HepG2 (cell line): ENCODE measurements at regions not wholly inside any gene's neighbourhood (a gene's known extent, or its start where the extent isn't known, plus 50 kb on each side); places are given as distances from the start of the nearest gene placed in this dataset.

Experiments
- ATAC-seq: fragments of 200-7000 bp; cut with Tn5 transposase; 3 replicates; pipeline ENCODE4 v1.9.1; 2020; ENCODE audit warnings: mild to moderate bottlenecking, moderate library complexity
- BruUV-seq: library from RNA; stranded (reverse); fragments of 400-500 nt; replicated peaks from 2 replicates; lab custom pipeline; 2021; lab: Mats Ljungman, UMichigan
- CTCF ChIA-PET: fragments of 300-600 bp; formaldehyde crosslinking; extraction: SDS; loops from one replicate; lab custom pipeline; 2021; ENCODE audit warnings: low total read pairs, inconsistent platforms, low intra/inter-chr PET ratio; lab: Yijun Ruan, JAX
- POLR2A ChIA-PET: fragments of 350-600 bp; sonication (Branson Sonifier 250); formaldehyde crosslinking; loops from one replicate; lab custom pipeline; 2020; ENCODE audit warnings: antibody characterized with exemption, inconsistent platforms; lab: Yijun Ruan, JAX
- DNase-seq: peaks from one replicate; pipeline ENCODE4 v3.0.0-alpha.2; 2015; ENCODE audit warnings: low spot score
- FAIRE-seq: peaks from 3 replicates; lab custom pipeline; 2011; peaks lifted over from hg19 to GRCh38; lab: Jason Lieb, UNC
- H2AFZ ChIP-seq: one replicate; pipeline ENCODE4 v1.6.1; 2011; ENCODE audit warnings: low read length, inconsistent platforms
- H3K27ac ChIP-seq: fragments of 300-600 bp; 3 replicates; pipeline ENCODE4 v1.8.0; 2011; ENCODE audit warnings: mixed run types, mild to moderate bottlenecking, mixed read lengths, low read length, inconsistent platforms; ENCODE audit not compliant: insufficient read depth; ENCODE audit errors: extremely low read length
- H3K27me3 ChIP-seq, 2 experiments: fragments of 200-600 bp in 1 of 2; 2 replicates in 1 of 2; 3 replicates in 1 of 2; pipeline versions ENCODE4 v1.6.0 to v1.8.0; 2011; ENCODE audit warnings: low read length in 2 of 2, mild to moderate bottlenecking in 2 of 2, moderate library complexity in 2 of 2, inconsistent platforms in 1 of 2; ENCODE audit not compliant: insufficient read depth in 2 of 2, control insufficient read depth in 1 of 2
- H3K36me3 ChIP-seq, 2 experiments: fragments of 200-600 bp in 1 of 2; replicated peaks in 1 of 2; 2 replicates in 1 of 2; 3 replicates in 1 of 2; pipeline versions ENCODE4 v1.5.1 to v1.8.0; 2011; ENCODE audit warnings: low read length in 2 of 2, inconsistent platforms in 1 of 2; ENCODE audit not compliant: insufficient read depth in 2 of 2, control insufficient read depth in 1 of 2
- H3K4me1 ChIP-seq: 2 replicates; pipeline ENCODE4 v1.5.1; 2012; ENCODE audit warnings: low read length, inconsistent platforms; ENCODE audit not compliant: insufficient read depth
- H3K4me2 ChIP-seq: 2 replicates; pipeline ENCODE4 v1.6.0; 2011; ENCODE audit warnings: low read depth, low read length, inconsistent platforms
- H3K4me3 ChIP-seq, 3 experiments: fragments of 200-600 bp in 1 of 3; sonication (generic), shearing (Covaris generic) in 1 of 3; replicated peaks in 1 of 3; 2 replicates each; pipeline ENCODE4 v1.5.1; 2011 to 2016; ENCODE audit warnings: low read length in 3 of 3, inconsistent platforms in 2 of 3, low read depth in 2 of 3, mild to moderate bottlenecking in 2 of 3, control low read depth in 1 of 3, mixed read lengths in 1 of 3; ENCODE audit not compliant: insufficient read depth in 1 of 3
- H3K79me2 ChIP-seq: one replicate; pipeline ENCODE4 v1.6.1; 2011; ENCODE audit warnings: low read length, inconsistent platforms; ENCODE audit not compliant: insufficient read depth
- H3K9ac ChIP-seq: 2 replicates; pipeline ENCODE4 v1.6.0; 2011; ENCODE audit warnings: mild to moderate bottlenecking, low read depth, low read length, inconsistent platforms; ENCODE audit not compliant: insufficient read depth
- H3K9me3 ChIP-seq: 2 replicates; pipeline ENCODE4 v1.5.1; 2012; ENCODE audit warnings: mild to moderate bottlenecking, low read length
- H4K20me1 ChIP-seq: 2 replicates; pipeline ENCODE4 v1.6.0; 2011; ENCODE audit warnings: inconsistent platforms, mild to moderate bottlenecking, low read length, moderate library complexity; ENCODE audit not compliant: insufficient read depth
- ELF3 ChIP-seq: IDR thresholded peaks from 2 replicates; pipeline ENCODE4 v1.6.1; 2016; ENCODE audit warnings: missing genetic modification reagents, missing compliant biosample characterization
- FLYWCH1 ChIP-seq: sonication (generic); formaldehyde crosslinking; IDR thresholded peaks from 2 replicates; pipeline ENCODE4 v1.8.1; 2023; ENCODE audit warnings: mild to moderate bottlenecking, missing genetic modification reagents
- KDM3A ChIP-seq: IDR thresholded peaks from 2 replicates; pipeline ENCODE4 v1.6.1; 2018; ENCODE audit warnings: low read depth, missing compliant biosample characterization
- NFATC3 ChIP-seq: sonication (generic); formaldehyde crosslinking; IDR thresholded peaks from 2 replicates; pipeline ENCODE4 v1.5.1; 2020; ENCODE audit warnings: mild to moderate bottlenecking, missing genetic modification reagents
- SIX1 ChIP-seq: sonication (generic); formaldehyde crosslinking; IDR thresholded peaks from 2 replicates; pipeline ENCODE4 v1.4.0; 2020; ENCODE audit warnings: missing genetic modification reagents, borderline replicate concordance
- SMAD9 ChIP-seq: sonication (generic); formaldehyde crosslinking; IDR thresholded peaks from 2 replicates; pipeline ENCODE4 v1.5.1; 2020; ENCODE audit warnings: mild to moderate bottlenecking, missing genetic modification reagents
- SMARCE1 ChIP-seq: fragments of 450-650 bp; IDR thresholded peaks from 2 replicates; pipeline ENCODE4 v1.6.1; 2017; ENCODE audit warnings: borderline replicate concordance
- SNAPC2 ChIP-seq: sonication (generic); formaldehyde crosslinking; IDR thresholded peaks from 2 replicates; pipeline ENCODE4 v1.8.1; 2022; ENCODE audit warnings: mild to moderate bottlenecking, missing genetic modification reagents
- SOX13 ChIP-seq, 3 experiments: fragments of 450-650 bp in 1 of 3; sonication (generic) in 1 of 3; formaldehyde crosslinking in 1 of 3; IDR thresholded peaks in 2 of 3; conservative IDR thresholded peaks in 1 of 3; 2 replicates each; pipeline versions ENCODE4 v1.5.0 to v1.6.1; 2016 to 2020; ENCODE audit warnings: antibody characterized with exemption in 1 of 3, mild to moderate bottlenecking in 1 of 3, missing compliant biosample characterization in 1 of 3, missing genetic modification reagents in 1 of 3, moderate library complexity in 1 of 3
- U2AF1 ChIP-seq: fragments of 200-400 bp; formaldehyde crosslinking; optimal IDR thresholded peaks from 2 replicates; pipeline ENCODE3; 2017; ENCODE audit warnings: mild to moderate bottlenecking, low read depth, low read length
- ZFP36L2 ChIP-seq: sonication (generic); formaldehyde crosslinking; IDR thresholded peaks from 2 replicates; pipeline ENCODE4 v1.4.0; 2020; ENCODE audit warnings: missing genetic modification reagents
- ZFP82 ChIP-seq: sonication (generic); formaldehyde crosslinking; IDR thresholded peaks from 2 replicates; pipeline ENCODE4 v1.5.1; 2020; ENCODE audit warnings: mild to moderate bottlenecking, missing genetic modification reagents, borderline replicate concordance
- ZNF124 ChIP-seq: sonication (generic); formaldehyde crosslinking; IDR thresholded peaks from 2 replicates; pipeline ENCODE4 v1.4.0; 2020; ENCODE audit warnings: missing genetic modification reagents
- ZNF510 ChIP-seq: sonication (generic); formaldehyde crosslinking; IDR thresholded peaks from 2 replicates; pipeline ENCODE4 v1.4.0; 2020; ENCODE audit warnings: low read depth, mild to moderate bottlenecking, missing genetic modification reagents
- ZNF598 ChIP-seq: sonication (generic); formaldehyde crosslinking; IDR thresholded peaks from 2 replicates; pipeline ENCODE4 v1.5.1; 2020; ENCODE audit warnings: mild to moderate bottlenecking, missing genetic modification reagents, borderline replicate concordance
- ZNF670 ChIP-seq: sonication (generic); formaldehyde crosslinking; IDR thresholded peaks from 2 replicates; pipeline ENCODE4 v1.8.0; 2022; ENCODE audit warnings: mild to moderate bottlenecking, missing genetic modification reagents, borderline replicate concordance
- WGBS: methylation state at CpG from one replicate; pipeline ENCODE4 v1.1.6; 2017; ENCODE audit warnings: low lambda C conversion rate; 5-methylcytosine and 5-hydroxymethylcytosine counted together
- in situ Hi-C: cut with HindIII; loops from 2 replicates; pipeline ENCODE4 v1.10.0; 2017; ENCODE audit warnings: low pct_unique_long_range_greater_than_20kb; ENCODE audit not compliant: extremely low pct_ligation_motif_present
- intact Hi-C: fragments of 100-400 bp; cut with micrococcal nuclease; formaldehyde crosslinking; loops from one replicate; pipeline ENCODE4 v1.10.0; 2022; ENCODE audit not compliant: unreplicated experiment
- TF ChIP-seq, protein P1 (sequence below), 2 experiments: sonication (generic) in 1 of 2; formaldehyde crosslinking in 1 of 2; IDR thresholded peaks; 2 replicates each; pipeline versions ENCODE4 v1.4.0 to v1.6.1; 2018 to 2020; ENCODE audit warnings: missing genetic modification reagents in 2 of 2, borderline replicate concordance in 1 of 2, low read depth in 1 of 2, mild to moderate bottlenecking in 1 of 2, missing biosample characterization in 1 of 2
- TF ChIP-seq, protein P2 (sequence below): sonication (generic); formaldehyde crosslinking; IDR thresholded peaks from 2 replicates; pipeline ENCODE4 v1.4.0; 2020; ENCODE audit warnings: missing genetic modification reagents, borderline replicate concordance

DNA sequence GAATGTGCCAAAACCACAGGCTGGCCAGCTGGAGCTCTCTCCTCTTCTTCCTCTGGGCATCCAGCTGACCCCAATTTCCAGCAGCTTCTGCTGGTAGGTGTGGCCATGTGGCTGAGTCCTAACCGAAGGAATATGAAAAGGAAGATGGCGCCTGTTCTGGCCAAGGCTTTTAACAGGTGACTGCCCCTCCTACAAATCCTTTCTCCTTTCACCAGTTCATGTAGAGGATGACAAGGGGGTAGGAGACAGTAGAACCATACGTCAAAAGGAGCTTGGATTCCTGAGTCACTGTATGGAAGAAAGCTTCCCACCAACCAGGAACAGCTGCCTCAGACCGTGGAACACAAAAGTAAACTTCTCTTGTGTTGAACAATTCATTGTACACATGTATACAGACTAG lies 316.7 kb upstream of the IGF1R start:
- FAIRE-seq (no peak), ATAC-seq (no peak), DNase-seq (no peak)
- Histone ChIP-seq H3K4me2 (no peak overlapping the region), H3K9me3 (no peaks in the 10 kb centered on the region), H3K4me1 (peaks cover 11% of the 10 kb centered on the region), H2AFZ (no peak overlapping the region), H3K36me3 (no peaks in the 10 kb centered on the region), H3K4me3 (no peak overlapping the region), H4K20me1 (no peaks in the 10 kb centered on the region), H3K27me3 (peaks cover 0 to 4% of the 10 kb centered on the region in 2 experiments; a peak in 1 of 5 replicates), H3K9ac (no peak overlapping the region), H3K79me2 (no peaks in the 10 kb centered on the region), H3K27ac (no peak overlapping the region)
- in situ Hi-C loops (no loop called here), intact Hi-C loops (no loop called here)
- TF ChIP-seq FLYWCH1 (CRISPR knock-in tag) = no peak
- no peak for TF ChIP-seq ELF3 (CRISPR knock-in tag)
- no peak for TF ChIP-seq SOX13 (IDR thresholded peaks at IDR 0.05)
- TF ChIP-seq SOX13 (CRISPR knock-in tag; conservative IDR thresholded peaks at IDR 0.05 in 1 of 2, IDR thresholded peaks at IDR 0.05 in 1 of 2) = no peak
- no peak for TF ChIP-seq ZFP36L2 (CRISPR knock-in tag)
- TF ChIP-seq, protein P1, sequence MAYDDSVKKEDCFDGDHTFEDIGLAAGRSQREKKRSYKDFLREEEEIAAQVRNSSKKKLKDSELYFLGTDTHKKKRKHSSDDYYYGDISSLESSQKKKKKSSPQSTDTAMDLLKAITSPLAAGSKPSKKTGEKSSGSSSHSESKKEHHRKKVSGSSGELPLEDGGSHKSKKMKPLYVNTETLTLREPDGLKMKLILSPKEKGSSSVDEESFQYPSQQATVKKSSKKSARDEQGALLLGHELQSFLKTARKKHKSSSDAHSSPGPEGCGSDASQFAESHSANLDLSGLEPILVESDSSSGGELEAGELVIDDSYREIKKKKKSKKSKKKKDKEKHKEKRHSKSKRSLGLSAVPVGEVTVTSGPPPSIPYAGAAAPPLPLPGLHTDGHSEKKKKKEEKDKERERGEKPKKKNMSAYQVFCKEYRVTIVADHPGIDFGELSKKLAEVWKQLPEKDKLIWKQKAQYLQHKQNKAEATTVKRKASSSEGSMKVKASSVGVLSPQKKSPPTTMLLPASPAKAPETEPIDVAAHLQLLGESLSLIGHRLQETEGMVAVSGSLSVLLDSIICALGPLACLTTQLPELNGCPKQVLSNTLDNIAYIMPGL (CRISPR knock-in tag; IDR thresholded peaks at IDR 0.05; ENCODE audit: borderline replicate concordance in 1 of 2, low read depth in 1 of 2) = no peak
- TF ChIP-seq, protein P2, sequence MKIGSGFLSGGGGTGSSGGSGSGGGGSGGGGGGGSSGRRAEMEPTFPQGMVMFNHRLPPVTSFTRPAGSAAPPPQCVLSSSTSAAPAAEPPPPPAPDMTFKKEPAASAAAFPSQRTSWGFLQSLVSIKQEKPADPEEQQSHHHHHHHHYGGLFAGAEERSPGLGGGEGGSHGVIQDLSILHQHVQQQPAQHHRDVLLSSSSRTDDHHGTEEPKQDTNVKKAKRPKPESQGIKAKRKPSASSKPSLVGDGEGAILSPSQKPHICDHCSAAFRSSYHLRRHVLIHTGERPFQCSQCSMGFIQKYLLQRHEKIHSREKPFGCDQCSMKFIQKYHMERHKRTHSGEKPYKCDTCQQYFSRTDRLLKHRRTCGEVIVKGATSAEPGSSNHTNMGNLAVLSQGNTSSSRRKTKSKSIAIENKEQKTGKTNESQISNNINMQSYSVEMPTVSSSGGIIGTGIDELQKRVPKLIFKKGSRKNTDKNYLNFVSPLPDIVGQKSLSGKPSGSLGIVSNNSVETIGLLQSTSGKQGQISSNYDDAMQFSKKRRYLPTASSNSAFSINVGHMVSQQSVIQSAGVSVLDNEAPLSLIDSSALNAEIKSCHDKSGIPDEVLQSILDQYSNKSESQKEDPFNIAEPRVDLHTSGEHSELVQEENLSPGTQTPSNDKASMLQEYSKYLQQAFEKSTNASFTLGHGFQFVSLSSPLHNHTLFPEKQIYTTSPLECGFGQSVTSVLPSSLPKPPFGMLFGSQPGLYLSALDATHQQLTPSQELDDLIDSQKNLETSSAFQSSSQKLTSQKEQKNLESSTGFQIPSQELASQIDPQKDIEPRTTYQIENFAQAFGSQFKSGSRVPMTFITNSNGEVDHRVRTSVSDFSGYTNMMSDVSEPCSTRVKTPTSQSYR (CRISPR knock-in tag) = no peak
- no peak for TF ChIP-seq ZNF510 (CRISPR knock-in tag)
- TF ChIP-seq ZNF598 (CRISPR knock-in tag) = no peak
- TF ChIP-seq U2AF1 = no peak
- no peak for TF ChIP-seq SMARCE1
- TF ChIP-seq SNAPC2 (CRISPR knock-in tag) = no peak
- TF ChIP-seq SIX1 = no peak
- TF ChIP-seq SMAD9 (CRISPR knock-in tag) = no peak
- TF ChIP-seq ZFP82 (CRISPR knock-in tag) = no peak
- TF ChIP-seq KDM3A (CRISPR knock-in tag) = no peak
- TF ChIP-seq NFATC3 (CRISPR knock-in tag) = no peak
- TF ChIP-seq ZNF124 (CRISPR knock-in tag) = no peak
- no peak for TF ChIP-seq ZNF670 (CRISPR knock-in tag)
- POLR2A ChIA-PET = no interaction called here
- 37% methylated on average over 4 of the region's 4 CpGs for WGBS
- BruUV-seq = no TSS peak
- CTCF ChIA-PET = no interaction called here
